HG03439 (cell line): ENCODE measurements at regions not wholly inside any gene's neighbourhood (a gene's known extent, or its start where the extent isn't known, plus 50 kb on each side); places are given as distances from the start of the nearest gene placed in this dataset.

Source experiments
- ATAC-seq: cut with Tn5 transposase; IDR thresholded peaks from one replicate; pipeline ENCODE4 v1.9.1; 2021; ENCODE audit warnings: mild to moderate bottlenecking, moderate library complexity; ENCODE audit not compliant: unreplicated experiment

DNA sequence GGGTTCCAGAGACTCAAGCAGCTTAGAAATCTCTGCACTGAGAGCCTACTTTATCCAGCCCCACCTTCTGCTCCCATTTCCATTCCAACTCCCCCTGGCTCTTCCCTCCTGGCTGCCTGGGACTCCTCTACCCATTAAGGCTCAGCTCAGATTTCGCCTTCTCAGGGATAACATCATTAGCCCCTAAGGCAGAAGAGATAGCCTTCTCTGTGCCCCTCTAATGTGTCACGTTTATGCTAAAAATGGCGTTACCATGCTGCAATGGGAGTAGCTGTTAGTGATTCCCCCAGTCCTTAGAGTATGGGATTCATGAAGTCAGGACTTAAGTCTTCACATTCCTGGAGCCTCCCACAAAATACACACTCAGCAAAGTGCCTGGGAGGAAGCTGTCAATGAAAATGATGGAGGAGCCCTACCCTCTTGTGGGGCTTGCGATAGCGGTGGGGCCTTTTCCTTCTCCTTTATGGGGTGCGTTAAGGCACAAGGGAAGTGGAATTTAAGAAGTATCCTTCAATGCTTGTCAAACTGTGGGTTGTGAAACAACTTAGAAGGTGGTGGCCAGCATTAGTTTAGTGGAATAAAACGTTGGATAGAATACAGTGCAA, 144.7 kb upstream of the COPS8 start:
- ATAC-seq = no peak

DNA sequence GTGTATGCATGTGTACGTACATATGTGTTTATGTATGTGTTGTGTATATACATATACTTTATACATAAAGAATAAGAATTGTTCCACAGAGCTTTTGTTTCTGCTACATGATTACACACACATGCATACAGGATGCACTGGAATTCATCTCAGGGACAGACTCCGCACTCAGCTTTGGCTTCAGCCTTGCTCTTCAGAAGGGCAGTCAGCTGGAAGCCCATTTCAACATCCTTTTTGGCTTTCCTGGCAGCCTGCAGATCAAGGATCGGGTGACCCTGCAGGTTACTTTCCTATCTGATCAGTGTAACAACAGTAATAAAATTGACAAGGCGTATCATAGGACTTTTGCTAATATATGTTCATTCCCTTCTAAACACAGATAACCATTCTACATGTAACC, 144.1 kb upstream of the COPS8 start:
- ATAC-seq = no peak

DNA sequence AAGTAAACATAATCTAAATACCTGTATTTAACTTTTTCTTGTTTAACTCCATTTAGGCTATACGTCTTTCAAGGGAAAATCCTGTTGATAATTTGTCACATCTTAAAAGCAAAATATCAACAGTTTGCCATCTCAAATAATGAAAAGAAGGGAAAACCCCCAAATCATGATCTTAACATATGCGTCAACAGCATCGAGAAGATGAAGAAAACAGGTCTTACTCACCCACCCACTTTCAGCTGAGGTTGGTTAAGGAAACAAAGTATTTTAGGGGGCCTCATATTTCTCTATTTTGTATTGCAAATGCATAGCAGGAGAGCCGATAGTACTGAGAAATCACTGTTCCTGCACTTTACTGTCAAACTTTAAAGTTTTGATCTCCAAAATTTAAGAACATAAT, 143.1 kb upstream of the COPS8 start:
- no peak for ATAC-seq

DNA sequence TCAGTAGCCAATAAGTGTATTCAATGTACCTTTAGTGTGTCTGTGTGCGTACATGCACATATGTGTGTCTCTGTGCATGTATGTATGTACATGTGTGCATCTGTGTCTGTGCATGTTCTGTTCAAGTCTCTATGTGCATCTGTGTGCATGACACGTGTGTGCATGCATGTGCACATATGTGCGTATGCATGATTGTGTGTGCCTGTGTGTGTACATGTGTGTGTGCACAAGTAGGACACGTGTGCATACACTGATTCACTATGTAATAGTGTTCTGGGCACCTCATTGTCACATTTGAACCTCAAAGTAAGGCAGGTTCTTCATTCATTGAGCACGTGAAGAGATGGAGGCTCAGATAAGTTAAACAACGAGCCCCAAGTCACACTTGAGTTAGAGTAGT, 142.6 kb upstream of the COPS8 start:
- ATAC-seq = no peak

DNA sequence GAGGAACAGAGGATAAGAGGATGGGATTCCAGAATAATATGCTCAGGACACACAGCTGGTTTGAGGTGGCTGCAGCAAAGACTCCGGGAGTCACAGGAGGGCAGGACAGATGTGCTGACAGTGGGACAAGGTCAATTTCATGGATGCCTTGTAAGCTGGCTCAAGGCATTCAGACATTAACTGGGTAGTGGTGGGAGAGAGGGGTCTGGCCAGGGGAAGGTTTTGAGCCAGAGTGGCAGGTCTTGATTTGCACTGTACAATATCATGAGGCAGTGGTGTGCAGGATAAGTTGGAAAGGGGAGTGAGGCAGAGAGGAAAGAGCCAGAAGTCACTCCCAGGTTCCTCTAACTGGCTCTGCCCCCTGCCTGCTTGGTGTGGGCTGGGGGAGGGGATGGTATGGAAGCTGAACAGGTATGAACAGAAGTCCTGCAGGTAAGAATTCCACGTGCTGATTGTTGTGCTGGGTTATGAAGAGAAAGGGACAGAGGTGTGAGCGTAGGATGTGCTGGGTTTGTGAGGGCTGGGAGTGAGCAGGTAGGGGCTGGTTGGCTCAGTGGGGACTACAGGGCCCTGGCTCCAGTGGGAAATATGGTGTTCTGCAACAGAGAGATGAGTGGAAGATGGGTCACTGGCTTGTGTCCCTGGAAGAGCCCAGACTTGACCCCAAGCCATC, 141.7 kb upstream of the COPS8 start:
- no peak for ATAC-seq

DNA sequence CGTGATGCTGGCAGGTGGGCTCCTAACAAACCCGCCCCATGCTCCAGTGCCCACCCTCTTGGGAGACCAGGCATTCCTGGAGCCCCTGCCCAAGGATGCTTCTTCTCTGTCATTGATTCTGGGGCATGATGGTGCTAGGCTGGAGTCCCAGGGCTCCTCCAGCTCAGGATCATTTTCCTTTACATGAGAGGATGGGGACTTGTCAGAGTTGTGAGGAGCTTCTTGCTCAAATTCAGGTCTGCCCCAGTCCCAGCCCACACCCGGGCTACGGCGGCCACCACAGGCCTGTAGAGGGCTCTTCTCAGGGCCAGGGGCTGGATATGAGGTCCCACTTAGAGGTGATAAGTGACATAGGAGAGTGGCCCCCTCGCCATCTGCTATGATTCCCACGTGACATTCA, 141.1 kb upstream of the COPS8 start:
- no peak for ATAC-seq

DNA sequence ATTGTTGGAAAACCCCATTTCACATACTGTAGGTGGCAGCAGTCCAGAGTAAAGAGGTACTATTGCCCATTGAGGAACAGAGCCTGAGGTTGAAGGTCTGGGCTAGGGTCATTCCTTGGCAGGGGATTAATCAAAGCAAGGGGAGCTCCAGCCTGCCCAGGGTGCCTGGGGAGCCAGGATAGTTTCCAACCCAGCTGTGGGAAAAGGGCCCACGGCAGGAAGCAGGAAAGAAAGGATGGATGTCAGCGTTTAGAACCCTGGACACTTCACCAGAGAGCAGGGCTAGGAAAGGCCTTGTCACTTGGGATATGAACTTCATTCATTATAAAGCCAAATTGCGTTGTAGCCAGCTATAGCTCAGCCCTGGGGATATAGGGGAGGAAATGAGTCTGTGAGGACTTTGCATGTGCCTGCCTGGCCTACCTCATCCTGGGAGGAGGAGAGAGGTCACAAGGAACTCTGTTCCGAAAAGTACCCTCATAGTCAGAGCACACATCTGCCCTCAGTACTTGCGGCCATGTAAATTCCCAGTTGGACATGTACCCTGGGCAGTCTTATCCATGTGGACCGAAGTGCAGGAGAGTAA, 140.2 kb upstream of the COPS8 start:
- no peak for ATAC-seq

DNA sequence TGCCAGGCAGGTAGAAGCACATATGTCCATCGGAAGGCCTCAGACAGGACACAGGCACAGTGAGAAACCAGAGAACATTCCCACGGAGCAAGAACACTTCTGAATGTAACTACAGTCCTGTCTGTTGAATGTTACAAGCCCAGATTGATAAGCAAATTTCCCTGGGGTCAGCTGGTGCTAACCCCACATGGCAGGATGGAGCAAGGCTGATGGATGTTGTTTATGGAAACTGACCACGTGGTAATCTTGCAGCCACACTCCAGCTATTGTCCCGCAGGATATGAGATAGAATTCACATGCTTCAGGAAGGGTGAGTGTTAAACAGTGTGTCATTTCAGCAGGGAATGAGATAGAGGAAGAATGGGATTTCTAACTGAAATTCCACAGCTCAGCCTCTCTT, 138.8 kb upstream of the COPS8 start:
- no peak for ATAC-seq

DNA sequence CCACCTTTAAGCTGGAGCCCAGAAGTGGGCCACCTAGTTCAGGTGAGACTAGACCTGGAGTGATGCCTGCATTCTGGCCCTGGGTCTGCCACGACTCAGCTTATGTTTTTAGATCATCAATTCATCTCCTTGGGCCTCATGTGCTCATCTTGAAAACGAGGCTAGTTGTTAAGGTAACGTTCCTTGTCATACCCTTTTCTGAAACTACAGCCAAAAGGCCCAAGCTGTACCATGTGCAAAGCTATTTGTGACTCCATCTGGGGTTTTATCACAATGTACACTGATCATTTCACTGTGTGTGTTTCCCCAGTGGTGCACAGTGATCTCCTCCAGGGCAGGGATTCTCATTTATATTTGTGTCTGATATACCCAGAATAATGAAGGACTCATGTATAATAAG, 138.4 kb upstream of the COPS8 start:
- no peak for ATAC-seq

DNA sequence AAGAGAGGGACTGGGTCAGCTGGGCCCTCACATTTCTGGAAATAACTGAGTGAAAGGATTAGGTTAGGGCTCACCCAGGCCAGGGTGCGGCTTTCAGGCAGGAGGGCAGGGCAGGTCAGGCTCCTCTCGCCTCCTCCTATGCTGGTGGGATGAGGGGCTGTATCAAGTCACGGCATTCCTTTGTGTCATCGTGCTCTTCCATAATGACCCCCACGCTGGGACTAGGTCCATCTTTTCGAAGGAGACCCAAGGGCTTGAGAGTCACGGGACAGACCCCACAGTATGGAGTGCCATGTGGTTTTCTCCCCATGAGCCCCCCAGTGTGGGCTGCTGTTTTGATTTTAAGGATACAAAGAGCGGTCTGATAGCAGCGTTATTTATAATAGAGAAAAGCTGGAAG, 137.8 kb upstream of the COPS8 start:
- no peak for ATAC-seq

DNA sequence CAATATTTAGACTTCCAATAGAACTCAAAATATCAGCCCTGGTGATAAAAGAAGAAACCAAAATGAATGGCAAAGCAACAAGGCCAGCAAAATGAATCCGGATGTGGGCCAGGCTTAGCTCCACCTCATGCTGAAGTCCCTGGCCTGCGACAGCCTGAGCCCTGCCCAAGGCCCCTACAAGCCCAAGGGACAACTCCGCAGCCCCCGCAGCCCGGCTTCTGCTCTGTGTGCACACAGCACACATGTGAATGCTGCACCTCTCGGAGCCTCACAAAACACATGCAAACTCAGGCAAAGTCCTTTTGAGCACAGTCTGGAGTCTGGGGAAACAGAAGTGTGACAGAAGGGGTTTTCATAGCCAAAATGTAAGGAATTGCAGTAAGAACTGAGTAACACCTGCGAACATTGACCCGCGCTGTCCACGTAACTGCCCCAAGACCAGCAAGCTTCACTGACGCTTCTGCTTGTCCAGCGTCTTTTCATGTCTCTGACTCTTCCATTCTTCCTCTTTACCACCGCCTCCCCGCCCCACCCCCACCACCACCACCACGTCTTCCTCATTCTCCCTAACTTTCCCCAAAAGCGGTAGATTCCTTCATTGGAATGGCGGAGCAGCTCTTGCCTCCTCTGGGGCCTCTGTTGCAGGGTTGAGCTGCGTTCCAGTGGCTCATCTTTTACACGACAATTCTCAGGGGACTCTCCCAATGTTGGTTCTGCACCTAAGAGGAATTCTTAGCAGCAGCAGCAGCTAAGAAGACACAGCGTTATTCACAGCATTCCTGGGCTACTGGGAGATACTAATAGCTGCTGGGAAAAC, 136.4 kb upstream of the COPS8 start:
- ATAC-seq = no peak

DNA sequence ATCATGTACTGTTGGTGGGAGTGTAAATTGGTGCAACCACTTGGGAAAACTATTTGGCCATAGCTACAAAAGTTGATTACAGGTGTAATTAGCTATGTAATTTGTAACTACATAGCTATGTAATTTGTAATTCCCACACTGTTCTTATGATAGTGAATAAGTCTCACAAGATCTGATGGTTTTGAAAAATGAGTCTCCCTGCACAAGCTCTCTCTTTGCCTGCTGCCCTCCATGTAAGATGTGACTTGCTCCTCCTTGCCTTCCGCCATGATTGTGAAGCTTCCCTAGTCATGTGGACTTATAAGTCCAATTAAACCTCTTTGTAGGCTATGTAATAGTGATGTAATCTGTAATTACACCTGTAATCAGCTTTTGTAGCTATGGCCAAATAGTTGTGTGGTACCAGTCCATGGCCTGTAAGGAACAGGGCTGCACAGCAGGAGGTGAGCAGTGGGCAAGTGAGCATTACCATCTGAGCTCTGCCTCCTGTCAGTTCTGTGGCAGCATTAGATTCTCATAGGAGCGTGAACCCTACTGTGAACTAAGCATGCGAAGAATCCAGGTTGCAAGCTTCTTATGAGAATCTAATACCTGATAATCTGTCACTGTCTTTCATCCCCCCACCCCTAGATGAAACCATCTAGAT, 133.7 kb upstream of the COPS8 start:
- ATAC-seq = no peak

DNA sequence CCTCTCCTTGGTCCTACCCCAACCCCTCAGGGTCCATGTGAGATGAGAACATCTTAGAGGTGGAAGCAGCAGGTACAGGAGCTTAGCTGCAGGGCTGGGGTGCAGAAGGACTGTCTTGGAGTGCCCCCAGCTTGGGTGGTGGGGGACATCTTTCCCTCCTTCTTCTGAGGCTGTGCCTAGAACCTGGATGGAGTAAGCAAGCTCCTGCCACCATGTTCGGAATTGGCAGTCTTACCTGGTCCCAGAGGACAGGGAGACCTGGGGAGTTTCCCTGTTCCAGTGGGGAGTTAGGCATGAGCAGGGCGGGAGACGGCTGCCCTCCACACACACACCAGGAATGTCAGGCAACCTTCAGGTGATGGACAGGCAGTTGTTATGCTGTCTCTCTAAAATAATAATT, 131.0 kb upstream of the COPS8 start:
- ATAC-seq = no peak

DNA sequence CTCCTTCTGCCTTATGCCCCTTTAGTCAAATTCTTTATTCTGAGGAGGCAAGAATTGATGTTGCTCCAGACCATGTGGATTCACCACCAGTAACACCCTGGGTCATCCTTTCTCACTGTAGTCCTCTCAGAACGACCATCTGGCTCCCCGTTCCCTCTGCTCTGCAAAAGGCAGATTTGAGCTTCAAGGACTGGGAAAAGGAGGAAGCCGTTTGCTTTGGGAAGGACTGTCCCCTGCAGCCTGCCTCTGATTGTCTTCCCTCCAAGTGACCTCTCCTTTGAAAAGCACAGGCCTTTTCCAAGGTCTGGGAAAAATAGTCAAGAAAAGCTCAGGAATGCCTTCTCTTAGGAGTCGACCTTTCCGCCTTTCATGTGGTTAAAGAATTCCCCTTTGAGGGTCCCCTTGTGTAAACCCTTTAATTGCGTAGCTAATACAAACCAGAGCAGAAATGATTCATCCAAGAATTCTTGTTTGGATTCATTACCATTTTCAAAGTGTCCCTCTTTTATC, 130.1 kb upstream of the COPS8 start:
- no peak for ATAC-seq

DNA sequence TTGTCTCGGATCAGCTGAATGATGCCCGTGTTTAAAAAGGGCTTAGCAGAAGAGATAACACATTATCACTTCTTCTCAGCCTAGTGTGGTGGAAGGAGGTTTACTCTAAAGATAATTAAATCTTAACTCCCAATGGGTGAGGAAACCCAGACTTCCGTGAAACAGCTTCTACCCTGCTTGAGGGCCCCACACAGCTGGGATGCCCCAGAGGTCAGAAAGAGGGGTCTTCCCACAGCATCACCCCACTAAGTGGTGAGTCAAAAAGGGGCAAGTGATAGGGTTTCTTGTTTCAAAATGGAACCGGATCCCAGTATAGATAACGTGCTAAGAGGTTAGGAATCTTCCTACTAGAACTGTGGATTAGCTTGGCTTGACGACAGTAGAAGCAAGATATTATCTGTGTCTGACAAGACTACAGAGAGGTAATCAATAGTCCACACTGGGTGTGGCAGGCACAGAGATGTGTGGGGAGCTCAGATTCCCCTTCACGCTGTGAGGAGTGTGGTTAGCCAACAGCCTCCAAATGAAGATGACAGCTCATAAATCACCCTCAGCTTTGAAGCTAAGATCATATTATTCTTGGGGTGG, 129.6 kb upstream of the COPS8 start:
- no peak for ATAC-seq

DNA sequence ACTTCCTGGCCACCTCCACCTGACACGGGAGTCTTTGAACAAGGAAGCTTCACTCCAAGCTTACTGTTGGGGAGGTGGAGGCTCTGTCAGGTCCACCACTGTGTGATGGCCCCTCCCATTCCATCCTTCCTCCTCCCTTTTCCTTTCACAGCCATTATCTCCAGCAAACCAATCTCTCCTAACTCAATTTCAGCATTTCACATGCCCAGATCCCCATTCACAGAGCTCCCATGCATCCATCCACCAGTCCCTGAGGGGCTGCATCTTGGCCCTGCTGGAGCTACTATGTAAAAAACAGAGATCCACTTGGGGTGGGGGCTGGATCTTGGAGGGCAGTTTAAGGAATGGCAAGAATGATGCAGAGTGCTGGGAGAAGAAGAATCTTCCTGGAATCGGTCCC, 129.0 kb upstream of the COPS8 start:
- no peak for ATAC-seq

DNA sequence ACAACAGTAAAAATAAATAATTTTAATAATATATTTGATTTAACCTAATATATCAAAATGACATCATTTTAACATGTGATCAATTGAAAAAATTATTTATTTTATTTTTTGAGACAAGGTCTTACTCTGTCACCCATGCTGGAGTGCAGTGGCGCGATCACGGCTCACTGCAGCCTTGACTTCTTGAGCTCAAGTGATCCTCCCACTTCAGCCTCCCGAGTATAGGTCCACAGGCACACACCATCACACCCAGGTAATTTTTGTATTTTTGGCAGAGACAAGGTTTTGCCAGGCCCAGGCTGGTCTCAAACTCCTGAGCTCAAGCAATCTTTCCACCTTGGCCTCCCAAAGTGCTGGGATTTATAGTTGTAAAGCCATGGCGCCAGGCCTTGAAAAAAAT, 126.7 kb upstream of the COPS8 start:
- no peak for ATAC-seq

DNA sequence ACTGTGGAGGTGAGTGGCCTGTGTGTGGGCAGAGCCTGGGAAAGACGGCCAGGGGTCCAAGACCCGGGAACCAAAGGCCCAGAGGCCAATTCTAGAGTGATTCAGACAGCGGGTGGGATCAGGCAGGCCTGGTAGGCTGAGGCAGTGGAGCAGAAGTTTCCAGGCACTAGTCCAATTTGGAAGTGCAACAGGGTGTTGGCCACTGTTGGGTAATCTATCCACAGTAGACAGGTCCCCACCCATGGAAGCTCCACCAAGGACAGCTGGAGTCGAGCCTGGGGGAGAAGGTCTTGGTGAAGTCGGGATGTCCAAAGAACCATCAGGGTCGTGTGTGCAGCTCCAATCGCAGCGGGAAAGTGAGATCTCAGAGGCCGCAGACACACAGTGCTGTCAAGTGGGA, 125.8 kb upstream of the COPS8 start:
- ATAC-seq = no peak

DNA sequence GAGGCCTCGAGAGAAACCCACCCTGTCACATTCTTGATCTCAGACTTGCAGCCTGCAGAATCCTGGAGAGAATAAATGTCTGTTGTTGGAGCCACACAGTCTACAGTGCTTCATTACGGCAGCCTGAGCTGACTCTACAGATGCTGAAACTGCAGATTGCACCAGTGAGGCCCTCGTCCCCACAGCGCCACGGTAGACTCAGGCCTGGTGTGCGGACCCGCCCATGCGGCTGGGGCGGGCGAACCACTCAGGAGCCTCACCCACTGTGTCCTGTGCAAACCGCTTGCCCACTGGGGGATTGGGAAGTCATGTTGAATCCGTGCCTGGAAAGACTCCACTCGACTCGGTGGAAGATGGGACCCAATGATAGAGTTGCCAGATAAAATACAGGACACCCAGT, 125.2 kb upstream of the COPS8 start:
- no peak for ATAC-seq

DNA sequence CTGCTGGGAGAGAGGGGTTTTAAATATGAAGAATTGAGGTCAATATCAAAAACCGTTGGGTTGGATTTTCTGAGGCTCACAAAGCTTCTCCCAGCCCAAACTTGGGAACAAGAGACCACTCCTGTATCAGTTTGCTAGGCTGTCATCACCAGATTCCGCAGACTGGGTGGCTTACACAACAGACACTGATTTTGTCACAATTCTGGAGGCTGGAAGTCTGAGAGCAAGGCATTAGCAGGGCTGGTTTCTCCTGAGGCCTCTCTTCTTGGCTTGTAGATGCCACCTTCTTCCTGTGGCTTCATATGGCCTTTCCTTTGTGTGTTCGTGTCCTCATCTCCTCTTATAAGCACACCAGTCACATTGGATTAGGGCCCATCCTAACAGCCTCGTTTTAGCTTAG, 122.9 kb upstream of the COPS8 start:
- ATAC-seq = no peak

DNA sequence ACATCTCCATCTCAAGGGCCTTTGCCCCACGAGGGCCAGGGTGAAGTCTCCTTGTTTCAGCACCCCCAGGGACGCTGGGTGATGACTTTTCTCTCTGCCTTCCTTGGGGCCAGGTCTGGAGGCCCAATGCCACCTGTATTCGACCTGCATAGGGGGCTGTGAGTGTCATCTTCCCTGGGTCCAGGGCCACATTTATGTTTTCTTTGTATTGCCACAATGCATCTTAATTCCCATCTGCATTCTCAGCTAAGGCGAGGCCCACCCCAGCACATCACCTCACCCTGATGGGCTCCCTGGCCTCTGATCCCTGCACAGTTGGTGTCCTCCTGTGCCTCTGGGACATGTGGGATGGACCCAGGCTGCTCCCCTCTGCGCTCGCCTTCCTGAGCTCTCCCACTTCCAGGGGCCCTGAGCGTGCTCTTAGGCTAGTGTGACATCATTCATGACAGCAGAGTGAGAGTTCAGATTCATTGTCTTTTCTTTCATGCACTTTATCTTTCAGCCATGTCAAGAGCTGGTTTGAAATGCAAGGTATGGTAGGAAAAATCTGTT, 122.0 kb upstream of the COPS8 start:
- ATAC-seq = no peak
